Activated naive CD8-positive, alpha-beta T cell treated with anti-CD3 and anti-CD28 coated beads for 36 hours (primary cell): ENCODE measurements at regions not wholly inside any gene's neighbourhood (a gene's known extent, or its start where the extent isn't known, plus 50 kb on each side); places are given as distances from the start of the nearest gene placed in this dataset.

Experiments used
- DNase-seq: peaks from one replicate; pipeline ENCODE4 v3.0.0; 2021
- H3K27ac Mint-ChIP-seq: one replicate; pipeline ENCODE4 v1.8.0; 2022; ENCODE audit warnings: mild to moderate bottlenecking, moderate library complexity, mixed read lengths
- H3K27me3 Mint-ChIP-seq: one replicate; pipeline ENCODE4 v1.8.0; 2022; ENCODE audit warnings: mild to moderate bottlenecking, mixed read lengths
- H3K36me3 Mint-ChIP-seq: one replicate; pipeline ENCODE4 v1.8.0; 2021; ENCODE audit warnings: mild to moderate bottlenecking, mixed read lengths
- H3K4me1 Mint-ChIP-seq: one replicate; pipeline ENCODE4 v1.8.0; 2021; ENCODE audit warnings: mixed read lengths
- H3K4me3 Mint-ChIP-seq: one replicate; pipeline ENCODE4 v1.8.0; 2022; ENCODE audit warnings: mild to moderate bottlenecking, moderate library complexity, mixed read lengths
- H3K9me3 Mint-ChIP-seq: one replicate; pipeline ENCODE4 v1.8.0; 2022; ENCODE audit warnings: mixed read lengths

GRCh38 chr9:109937861-109938453 lies 158.0 kb downstream of the PALM2AKAP2 start:
- H3K27ac Mint-ChIP-seq = no peak overlapping the region

DNA sequence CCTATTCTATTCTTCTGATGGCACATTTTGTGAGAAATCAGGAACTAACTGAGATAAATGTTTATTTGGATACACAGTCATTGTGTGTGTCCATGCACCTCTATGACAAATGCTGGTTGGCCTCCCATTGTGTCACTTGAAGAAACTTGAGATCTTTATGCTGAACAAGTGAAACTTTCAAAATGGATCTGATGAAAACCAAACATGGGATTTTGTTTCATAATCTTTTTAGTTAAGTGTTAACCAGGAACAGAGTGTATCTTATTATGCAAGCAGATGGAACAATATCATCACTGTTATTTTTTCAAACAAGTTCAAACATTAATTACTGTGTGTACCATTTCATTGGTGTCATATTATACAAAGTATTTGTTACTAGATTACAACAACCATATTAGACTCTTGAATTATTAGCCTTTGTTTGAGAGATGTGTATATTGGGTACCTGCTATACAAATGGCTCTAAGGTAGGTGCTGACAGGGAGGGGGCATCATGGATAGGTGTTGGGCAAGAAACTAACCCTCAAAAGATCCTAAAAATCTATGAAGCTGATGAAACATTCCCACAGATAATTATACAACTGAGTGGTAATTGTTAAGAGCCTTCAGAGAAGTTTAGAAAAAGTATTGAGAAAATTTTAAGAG lies 159.8 kb downstream of the PALM2AKAP2 start:
- DNase-seq = no peak
- no peaks in the 10 kb centered on the region for H3K27me3 Mint-ChIP-seq
- no peaks in the 10 kb centered on the region for H3K36me3 Mint-ChIP-seq
- H3K4me3 Mint-ChIP-seq = no peak overlapping the region
- no peaks in the 10 kb centered on the region for H3K9me3 Mint-ChIP-seq
- H3K27ac Mint-ChIP-seq = no peak overlapping the region
- peaks cover 13% of the 10 kb centered on the region for H3K4me1 Mint-ChIP-seq

More at GRCh38 chr9:109937861-109938453, 158.0 kb downstream of the PALM2AKAP2 start:
- peaks cover 20% of the 10 kb centered on the region for H3K4me1 Mint-ChIP-seq
- no peaks in the 10 kb centered on the region for H3K9me3 Mint-ChIP-seq
- no peaks in the 10 kb centered on the region for H3K27me3 Mint-ChIP-seq
- DNase-seq = no peak
- no peaks in the 10 kb centered on the region for H3K36me3 Mint-ChIP-seq
- no peak overlapping the region for H3K4me3 Mint-ChIP-seq

DNA sequence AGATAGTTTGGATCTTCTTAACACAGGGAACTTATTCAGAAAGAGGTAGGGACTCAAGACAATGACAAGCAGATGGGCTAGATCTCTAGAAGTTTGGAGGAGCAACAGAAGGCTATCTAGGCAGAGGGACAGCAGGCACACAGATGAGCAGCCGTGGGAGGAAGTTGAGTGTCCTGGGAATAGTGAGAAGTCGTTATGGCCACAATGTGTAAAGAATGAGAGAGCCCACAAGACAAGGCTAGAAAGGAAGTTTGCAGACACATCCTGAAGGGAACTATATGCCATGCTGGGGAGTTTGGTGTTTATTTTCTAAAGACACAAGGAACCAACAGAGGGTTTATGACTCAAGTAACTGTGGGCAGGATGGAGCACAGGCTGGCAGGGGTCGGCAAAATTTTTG lies 160.6 kb downstream of the PALM2AKAP2 start:
- H3K9me3 Mint-ChIP-seq = no peaks in the 10 kb centered on the region
- no peak for DNase-seq
- H3K4me1 Mint-ChIP-seq = peaks cover 7% of the 10 kb centered on the region
- no peak overlapping the region for H3K4me3 Mint-ChIP-seq
- H3K27me3 Mint-ChIP-seq = no peaks in the 10 kb centered on the region
- no peak overlapping the region for H3K27ac Mint-ChIP-seq
- H3K36me3 Mint-ChIP-seq = no peaks in the 10 kb centered on the region

GRCh38 chr9:109941771-109942170 lies 161.8 kb downstream of the PALM2AKAP2 start:
- H3K9me3 Mint-ChIP-seq = no peaks in the 10 kb centered on the region
- no peak overlapping the region for H3K4me3 Mint-ChIP-seq
- H3K4me1 Mint-ChIP-seq = peaks cover 4% of the 10 kb centered on the region
- no peak for DNase-seq
- no peak overlapping the region for H3K27ac Mint-ChIP-seq
- no peaks in the 10 kb centered on the region for H3K36me3 Mint-ChIP-seq
- no peaks in the 10 kb centered on the region for H3K27me3 Mint-ChIP-seq

DNA sequence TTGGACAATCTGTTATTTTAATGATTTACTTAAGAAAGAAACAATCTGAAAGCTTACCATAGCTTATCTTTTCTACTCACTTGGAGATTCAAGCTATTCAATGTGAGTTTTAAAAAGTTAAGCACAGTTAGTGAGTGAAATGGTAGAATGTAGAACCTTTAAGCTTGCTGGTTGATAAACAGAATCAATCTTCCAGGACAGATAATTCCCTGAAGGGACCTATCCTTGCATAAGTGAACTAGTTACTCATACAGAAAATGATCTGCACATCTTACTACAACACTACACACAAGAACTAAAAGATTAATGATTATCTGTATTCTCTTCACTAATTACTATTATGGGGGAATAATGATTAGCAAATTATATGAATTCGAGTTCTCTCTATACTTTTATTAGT lies 165.6 kb downstream of the PALM2AKAP2 start:
- no peak overlapping the region for H3K27ac Mint-ChIP-seq
- no peaks in the 10 kb centered on the region for H3K36me3 Mint-ChIP-seq
- H3K4me3 Mint-ChIP-seq = no peak overlapping the region
- H3K4me1 Mint-ChIP-seq = no peaks in the 10 kb centered on the region
- DNase-seq = no peak
- H3K27me3 Mint-ChIP-seq = no peaks in the 10 kb centered on the region
- no peaks in the 10 kb centered on the region for H3K9me3 Mint-ChIP-seq

DNA sequence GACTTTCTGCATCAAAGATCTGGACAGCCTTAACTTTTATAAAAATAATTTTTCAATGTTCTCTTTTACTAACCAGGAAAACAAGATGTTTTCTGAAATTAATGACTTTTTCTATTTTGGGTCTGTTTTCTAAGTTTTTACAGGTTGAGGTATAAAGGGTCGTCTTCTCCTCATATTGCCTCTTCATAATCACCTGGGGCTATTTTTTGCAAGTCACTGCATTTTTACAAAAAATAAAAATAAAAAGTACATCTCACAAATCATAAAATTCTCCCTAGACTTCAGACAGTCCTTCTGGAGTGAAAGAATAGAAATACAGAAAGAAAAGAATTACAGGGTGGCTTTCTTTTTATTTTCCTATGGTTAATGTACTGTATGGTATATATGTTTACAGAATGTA lies 168.5 kb downstream of the PALM2AKAP2 start:
- no peak for DNase-seq

DNA sequence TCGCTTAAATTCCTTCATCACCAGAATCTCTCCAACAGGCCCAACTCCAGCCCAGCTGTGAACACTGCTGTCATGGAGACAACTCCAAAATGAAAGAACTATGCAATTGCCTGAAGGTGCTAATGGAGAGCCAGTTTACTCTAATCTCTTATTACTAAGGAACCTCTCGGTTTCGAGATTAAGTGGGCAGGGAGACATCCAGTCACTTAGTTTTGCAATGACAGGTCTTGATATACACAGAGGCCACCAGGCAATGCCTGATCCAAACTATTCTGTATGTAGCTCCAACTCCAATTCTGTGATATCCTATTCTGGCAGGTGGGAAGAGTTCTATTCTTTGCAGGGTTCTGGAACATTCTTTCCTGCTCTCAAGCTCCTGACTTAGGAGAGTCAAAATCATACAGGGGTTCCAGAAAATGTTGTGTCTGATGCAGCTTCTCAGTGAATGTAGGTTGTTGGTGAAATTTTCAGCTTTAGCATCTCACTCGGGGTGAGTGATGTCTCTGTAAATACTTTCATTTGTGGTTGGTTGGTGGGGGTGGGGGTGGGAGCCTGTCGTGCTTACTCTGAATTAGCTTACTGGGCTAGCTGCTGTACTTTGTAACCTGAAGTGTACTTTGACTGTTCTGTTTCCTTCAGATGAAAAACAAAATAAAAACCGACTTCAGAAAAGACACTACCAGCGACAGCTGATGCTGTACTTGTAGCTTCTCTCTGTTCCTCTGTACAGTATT lies 170.9 kb downstream of the PALM2AKAP2 start:
- DNase-seq = no peak
- Mint-ChIP-seq H3K4me1 (peaks cover 13% of the 10 kb centered on the region), H3K27me3 (no peaks in the 10 kb centered on the region), H3K27ac (no peak overlapping the region), H3K36me3 (no peaks in the 10 kb centered on the region), H3K4me3 (no peak overlapping the region), H3K9me3 (no peaks in the 10 kb centered on the region)

More for the DNA sequence above, 168.5 kb downstream of the PALM2AKAP2 start:
- no peak overlapping the region for H3K4me3 Mint-ChIP-seq
- H3K36me3 Mint-ChIP-seq = no peaks in the 10 kb centered on the region
- no peak overlapping the region for H3K27ac Mint-ChIP-seq
- H3K9me3 Mint-ChIP-seq = no peaks in the 10 kb centered on the region
- peaks cover 13% of the 10 kb centered on the region for H3K4me1 Mint-ChIP-seq
- no peaks in the 10 kb centered on the region for H3K27me3 Mint-ChIP-seq

GRCh38 chr9:109953300-109953699 lies 173.3 kb downstream of the PALM2AKAP2 start:
- H3K27me3 Mint-ChIP-seq = peaks cover 4% of the 10 kb centered on the region
- no peak overlapping the region for H3K27ac Mint-ChIP-seq
- H3K36me3 Mint-ChIP-seq = no peaks in the 10 kb centered on the region
- H3K4me1 Mint-ChIP-seq = peaks cover 13% of the 10 kb centered on the region
- DNase-seq = no peak
- no peak overlapping the region for H3K4me3 Mint-ChIP-seq
- no peaks in the 10 kb centered on the region for H3K9me3 Mint-ChIP-seq

DNA sequence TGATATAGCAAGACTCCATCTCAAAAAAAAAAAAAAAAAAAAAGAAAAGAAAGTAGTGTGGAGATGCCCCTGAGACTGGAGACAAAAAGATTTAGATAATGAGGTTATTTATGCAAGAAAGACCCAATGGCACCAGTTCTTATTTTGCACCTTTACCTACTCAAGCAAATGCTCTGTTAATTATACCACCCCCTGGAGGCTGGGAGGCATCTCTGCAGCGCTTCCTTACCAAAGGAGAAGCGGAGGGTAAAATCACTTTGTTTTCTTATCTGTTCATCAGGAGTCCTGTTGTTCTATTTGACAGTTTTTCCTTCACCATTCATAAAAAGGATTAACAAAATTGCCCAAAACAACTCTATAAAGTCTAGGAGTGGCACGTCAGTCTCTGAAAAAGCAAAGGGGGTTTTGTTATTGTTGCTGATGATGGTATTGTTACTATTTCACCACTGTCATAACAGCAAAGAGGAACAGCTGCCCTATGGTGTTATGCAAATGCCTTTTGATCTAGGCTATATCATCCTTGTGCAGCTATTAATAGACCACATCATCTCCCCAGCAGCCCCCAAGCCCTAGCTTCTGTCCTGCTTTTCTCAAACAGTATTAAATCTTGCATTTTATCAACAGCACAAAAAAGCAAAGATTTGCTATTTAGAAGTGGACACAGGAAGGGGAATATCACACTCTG lies 174.0 kb downstream of the PALM2AKAP2 start:
- DNase-seq = no peak
- Mint-ChIP-seq H3K36me3 (no peaks in the 10 kb centered on the region), H3K9me3 (no peaks in the 10 kb centered on the region), H3K27ac (no peak overlapping the region), H3K27me3 (peaks cover 4% of the 10 kb centered on the region), H3K4me3 (no peak overlapping the region), H3K4me1 (peaks cover 13% of the 10 kb centered on the region)

DNA sequence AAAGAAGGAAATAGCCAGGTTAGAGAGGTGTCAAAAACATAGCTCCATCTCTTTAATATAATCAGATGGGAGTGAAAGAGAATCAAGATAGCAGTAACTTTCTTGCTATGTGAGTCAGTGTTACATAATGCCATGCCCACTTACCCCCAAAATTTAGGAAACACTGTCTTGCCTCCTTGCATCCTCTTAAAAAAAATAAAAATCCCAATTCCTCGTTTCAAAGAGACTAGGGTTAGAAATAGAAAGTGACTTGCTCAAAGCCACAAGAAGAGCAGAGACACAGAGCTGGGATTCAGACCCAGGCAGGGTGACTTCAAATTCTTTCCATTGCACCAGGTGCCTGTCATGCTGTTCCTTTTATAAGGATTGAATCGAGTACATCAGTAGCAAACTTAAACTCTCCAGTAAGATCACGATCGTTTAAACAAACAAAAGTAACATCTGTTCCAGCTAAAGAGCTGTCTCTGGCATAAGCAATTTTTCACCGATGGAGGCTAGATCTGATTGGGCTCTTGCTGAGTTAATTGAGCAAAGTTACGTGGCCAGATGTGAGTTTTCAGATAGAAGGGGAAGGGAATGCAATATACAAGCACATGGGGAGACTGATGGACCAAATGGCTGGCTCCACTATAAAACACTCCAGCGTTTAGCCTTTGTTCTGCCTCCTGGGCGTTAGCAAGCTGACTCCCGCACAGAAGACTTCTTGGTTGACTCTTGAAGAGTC lies 176.9 kb downstream of the PALM2AKAP2 start:
- Mint-ChIP-seq H3K36me3 (no peaks in the 10 kb centered on the region), H3K4me3 (no peak overlapping the region), H3K27ac (no peak overlapping the region), H3K27me3 (peaks cover 4% of the 10 kb centered on the region), H3K4me1 (peaks cover 11% of the 10 kb centered on the region), H3K9me3 (no peaks in the 10 kb centered on the region)
- no peak for DNase-seq

DNA sequence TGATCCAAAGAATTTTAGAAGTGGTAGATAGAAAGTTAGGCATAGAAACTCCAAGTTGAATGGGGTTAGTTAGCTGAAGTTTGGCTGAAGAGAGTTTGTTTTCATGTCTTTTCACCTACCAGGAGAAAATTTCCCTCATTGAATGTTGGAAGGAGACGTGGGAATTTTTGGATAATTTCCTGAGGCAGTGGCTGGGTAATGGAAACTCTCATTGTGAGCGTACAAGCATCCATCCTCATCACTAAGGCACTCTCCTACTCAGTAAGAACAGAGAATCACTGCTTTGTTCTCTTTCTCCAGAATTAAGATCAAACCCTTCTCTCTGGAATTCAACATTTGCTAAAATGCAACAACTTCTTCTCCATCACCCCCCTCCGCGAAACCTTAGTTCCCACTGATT lies 179.7 kb downstream of the PALM2AKAP2 start:
- Mint-ChIP-seq H3K9me3 (no peaks in the 10 kb centered on the region), H3K36me3 (no peaks in the 10 kb centered on the region), H3K4me3 (no peak overlapping the region), H3K27me3 (peaks cover 4% of the 10 kb centered on the region), H3K4me1 (peaks cover 11% of the 10 kb centered on the region), H3K27ac (no peak overlapping the region)
- no peak for DNase-seq

GRCh38 chr9:109961626-109962025 lies 181.6 kb downstream of the PALM2AKAP2 start:
- H3K27me3 Mint-ChIP-seq = no peaks in the 10 kb centered on the region

DNA sequence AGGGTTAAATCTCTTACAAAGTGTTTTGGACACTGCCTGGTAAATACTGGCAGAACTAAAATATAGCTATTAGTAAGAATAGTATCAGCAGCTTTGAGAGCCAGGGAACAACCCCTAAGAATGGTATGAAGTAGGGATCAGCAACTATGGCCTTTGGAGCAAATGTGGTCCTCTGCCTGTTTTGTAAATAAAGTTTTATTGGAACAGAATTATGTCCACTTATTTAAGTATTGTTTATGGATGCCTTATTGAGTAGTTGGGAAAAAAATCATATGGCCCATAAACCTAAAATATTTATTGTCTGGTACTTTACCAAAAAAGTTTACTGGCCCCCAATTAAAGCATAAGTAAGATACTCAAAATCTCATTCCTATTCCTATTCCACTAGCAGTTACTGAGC lies 182.2 kb downstream of the PALM2AKAP2 start:
- Mint-ChIP-seq H3K27me3 (no peaks in the 10 kb centered on the region), H3K4me3 (no peak overlapping the region), H3K9me3 (no peaks in the 10 kb centered on the region), H3K4me1 (peaks cover 11% of the 10 kb centered on the region), H3K36me3 (no peaks in the 10 kb centered on the region), H3K27ac (no peak overlapping the region)
- DNase-seq = no peak

More at GRCh38 chr9:109961626-109962025, 181.6 kb downstream of the PALM2AKAP2 start:
- Mint-ChIP-seq H3K27ac (no peak overlapping the region), H3K36me3 (no peaks in the 10 kb centered on the region), H3K9me3 (no peaks in the 10 kb centered on the region), H3K4me1 (peaks cover 11% of the 10 kb centered on the region), H3K4me3 (no peak overlapping the region)
- no peak for DNase-seq

- H3K27ac Mint-ChIP-seq = no peak overlapping the region
- DNase-seq = no peak
- H3K36me3 Mint-ChIP-seq = peaks cover 3% of the 10 kb centered on the region
- H3K4me1 Mint-ChIP-seq = peaks cover 19% of the 10 kb centered on the region
- H3K4me3 Mint-ChIP-seq = no peak overlapping the region
- peaks cover 2% of the 10 kb centered on the region for H3K9me3 Mint-ChIP-seq
- no peaks in the 10 kb centered on the region for H3K27me3 Mint-ChIP-seq
Measured at GRCh38 chr9:109963079-109963478, 183.1 kb downstream of the PALM2AKAP2 start.
